ENCODE measurements at regions not wholly inside any gene's neighbourhood (a gene's known extent, or its start where the extent isn't known, plus 50 kb on each side); places are given as distances from the start of the nearest gene placed in this dataset.

DNA sequence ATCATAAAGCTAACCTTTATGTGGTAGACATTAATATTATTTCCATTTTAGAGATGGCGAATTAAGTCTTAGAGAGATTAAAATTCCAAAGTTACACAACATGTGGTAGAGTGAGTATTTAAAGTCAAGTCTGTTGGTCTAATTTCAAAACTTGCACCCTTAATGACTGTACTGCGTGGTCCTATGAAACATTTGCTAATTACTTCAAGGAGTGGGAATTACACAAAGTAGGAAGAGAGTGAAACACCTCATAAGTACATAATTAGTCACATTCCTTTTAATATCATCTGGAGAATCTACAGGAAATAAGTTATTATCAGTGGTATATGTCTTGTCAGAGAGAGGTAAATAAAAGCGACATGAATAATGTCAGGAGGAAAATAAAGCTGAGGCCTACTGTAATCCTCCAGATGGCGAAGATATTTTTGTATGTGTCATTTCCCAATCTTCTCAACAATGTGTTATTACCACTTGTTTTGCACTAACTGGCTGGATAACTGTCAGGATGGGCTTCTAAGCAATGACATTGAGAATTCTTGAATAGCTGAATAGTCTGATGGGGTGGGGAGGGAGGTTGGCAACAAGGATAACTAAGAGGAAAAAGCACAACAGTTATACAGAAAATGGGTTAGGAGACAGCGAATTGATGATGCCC is 95.5 kb downstream of the TNFSF18 start:
- DNase-seq, result no peak

DNA sequence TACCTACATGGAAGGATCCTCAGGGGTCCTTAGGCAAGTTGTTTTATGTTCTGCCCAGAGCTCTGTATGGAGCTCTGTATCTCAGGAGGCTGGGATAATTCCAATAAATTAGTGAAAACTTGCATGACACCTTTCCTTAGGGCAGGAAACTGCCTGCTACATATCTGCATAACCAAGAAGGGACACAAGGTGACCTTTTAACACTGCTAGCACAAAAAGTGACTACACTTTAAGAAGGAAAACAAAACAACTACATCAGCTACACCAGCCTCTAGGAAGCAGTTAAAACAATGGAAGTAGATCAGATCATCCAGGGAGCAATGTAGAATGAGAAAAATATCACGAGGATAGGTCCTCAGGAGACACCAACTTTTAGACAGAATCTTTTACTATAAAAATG is 93.9 kb downstream of the TNFSF18 start:
- DNase-seq, result no peak

DNA sequence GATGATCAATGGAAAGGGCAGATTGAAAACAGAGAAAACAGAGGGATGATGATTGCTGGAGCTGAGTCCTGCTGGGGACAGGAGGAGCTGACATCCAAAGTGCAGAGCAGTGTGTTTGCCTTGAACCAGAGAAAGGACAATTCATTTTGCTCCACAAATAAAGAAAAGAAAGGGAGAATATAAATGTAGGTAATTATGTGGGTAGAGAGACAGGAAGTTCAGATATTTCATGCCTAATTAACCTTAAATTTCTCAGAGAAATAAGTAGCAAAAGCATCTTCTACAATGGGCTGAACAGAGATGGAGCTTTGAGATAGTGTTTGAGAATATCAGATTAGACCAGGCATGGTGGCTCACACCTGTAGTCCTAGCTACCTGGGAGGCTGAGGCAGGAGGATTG is 93.2 kb downstream of the TNFSF18 start:
- DNase-seq, result no peak

DNA sequence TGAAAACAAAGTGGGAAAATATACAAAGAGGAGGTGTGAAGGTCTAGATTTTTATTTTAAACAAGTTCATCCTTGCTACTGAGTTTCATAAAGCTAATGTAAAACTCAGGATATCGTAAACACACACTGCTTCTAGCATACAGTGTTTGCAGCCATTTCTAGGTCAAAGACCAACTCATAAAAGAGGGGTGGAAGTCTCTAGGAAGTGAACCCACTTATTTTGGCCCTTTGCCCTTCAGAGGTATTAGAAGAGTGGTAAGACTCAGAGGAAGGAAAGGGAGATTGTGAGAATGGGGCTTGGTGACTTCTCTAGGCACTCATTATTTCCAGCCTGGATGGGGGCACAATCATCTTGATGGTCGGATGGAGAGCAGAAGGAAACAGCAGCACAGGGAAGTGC is 91.2 kb downstream of the TNFSF18 start:
- DNase-seq, result no peak

DNA sequence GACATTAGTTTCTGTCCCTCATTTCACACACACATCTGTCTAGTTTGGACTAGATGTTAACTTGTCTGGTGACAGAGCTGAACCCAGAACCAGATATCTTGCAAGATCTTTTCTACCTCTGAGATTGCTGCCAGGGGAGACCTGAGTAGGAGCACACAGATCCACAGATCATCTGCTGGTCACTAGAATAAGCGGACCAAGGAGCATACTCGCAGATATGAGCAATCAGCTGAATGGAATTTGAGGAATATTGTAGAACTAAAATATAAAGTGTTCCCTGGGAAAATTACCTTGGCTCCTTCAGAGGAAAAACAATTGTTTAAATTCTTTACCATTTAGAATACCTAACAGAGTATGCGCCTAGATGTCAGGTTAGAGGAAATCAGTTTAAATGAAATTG is 90.7 kb downstream of the TNFSF18 start:
- DNase-seq, result no peak

DNA sequence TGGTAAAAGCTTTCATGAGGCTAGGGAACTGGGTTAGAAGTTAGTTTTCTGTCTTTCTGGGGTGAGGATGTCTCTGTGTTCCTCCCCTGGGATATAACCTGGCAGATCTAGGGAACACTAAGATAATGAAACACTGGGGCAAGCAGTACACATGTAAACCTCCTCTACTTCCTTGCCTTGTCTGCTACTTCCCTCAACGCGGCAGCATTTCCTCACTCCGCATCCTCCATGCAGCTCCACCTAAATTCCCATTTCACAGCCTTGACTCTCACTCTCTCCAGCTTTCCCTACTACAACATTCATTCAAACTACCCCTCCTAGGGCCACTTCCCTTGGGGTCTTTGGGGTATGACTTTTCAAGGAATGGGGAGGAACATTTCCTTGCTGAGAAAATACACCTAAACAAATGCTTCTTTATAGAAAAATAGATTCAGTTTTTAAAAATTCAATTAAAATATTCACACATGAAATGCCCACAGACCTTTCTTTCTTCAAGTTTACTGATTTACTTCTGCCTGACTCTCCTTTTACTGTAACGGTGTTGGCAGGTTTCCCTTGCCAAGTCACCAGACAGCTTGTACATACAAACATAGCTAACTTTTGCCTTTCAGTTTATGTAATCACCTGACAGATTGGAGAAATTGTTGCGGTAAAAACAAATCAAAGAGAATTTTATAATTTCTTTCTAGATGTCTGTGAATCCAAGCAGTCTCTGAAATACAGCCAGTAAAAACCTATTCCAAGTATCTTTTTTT is 90.1 kb downstream of the TNFSF18 start:
- no peak for DNase-seq

DNA sequence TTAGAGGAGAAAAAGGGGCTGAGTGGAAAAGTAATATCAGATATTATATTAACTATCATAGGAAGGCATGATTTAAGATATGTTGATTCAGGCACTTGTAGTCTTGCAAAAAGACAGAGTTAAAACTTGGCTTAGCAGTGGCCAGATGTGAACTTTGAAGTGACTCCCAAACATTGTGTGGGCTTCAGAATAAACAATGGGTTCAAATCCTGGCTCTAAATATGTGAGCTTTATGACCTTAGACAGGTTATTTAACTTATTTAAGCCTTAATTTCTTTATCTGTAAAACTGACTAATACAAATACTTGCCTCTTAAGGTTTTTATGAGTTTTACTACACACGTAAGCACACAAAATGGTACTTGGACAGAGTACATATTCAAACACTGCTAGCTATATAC is 85.9 kb downstream of the TNFSF18 start:
- DNase-seq, result no peak

DNA sequence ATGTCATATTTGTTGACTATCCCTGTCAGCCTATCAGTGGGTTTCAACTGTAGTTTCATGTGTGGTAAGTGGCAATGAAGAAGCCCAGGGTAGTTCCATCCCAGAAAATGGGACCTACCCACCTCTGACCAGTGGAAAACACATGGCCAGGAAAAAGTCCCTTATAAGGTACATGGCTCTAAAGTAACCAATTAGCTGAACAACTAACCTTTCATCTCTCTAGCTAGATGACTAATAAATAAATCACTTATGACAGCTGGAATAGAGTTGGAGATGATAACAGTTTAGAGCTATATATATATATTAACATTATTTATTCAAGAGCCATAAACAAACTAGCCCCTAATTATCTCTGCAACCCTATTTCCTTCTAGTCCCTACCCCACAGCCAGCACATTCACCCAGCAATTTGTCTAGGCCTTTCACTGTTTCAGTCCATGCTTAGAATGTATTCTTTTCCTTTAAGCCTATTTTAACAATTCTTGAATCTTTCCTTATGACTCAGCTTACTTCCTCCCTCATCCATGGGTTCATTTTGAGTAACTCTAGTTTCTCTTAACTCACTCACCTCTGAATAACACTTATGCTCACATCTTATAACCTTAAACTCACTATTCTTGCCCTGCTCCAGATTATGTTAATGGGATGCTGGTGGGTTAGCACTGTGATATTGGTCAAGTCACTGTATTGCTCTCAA is 83.7 kb downstream of the TNFSF18 start:
- DNase-seq, result no peak

DNA sequence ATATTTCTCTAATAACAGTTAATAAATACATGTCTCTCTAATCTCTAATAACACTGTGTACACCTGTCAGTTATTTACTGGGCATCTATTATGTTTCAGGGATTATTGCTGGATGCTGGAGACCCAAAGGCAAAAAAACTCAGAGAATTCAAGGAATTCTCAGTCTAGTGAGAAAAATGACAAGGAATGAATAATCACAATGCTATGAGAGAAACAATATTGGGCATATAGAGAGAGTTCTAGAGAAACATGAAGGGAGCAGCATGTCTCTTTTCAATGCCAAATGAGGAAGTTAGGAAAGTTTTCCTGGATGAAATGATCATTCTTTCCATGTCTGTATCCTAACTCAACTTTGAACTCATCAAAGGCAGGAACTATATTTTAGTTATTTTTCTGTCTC is 82.8 kb downstream of the TNFSF18 start:
- no peak for DNase-seq

DNA sequence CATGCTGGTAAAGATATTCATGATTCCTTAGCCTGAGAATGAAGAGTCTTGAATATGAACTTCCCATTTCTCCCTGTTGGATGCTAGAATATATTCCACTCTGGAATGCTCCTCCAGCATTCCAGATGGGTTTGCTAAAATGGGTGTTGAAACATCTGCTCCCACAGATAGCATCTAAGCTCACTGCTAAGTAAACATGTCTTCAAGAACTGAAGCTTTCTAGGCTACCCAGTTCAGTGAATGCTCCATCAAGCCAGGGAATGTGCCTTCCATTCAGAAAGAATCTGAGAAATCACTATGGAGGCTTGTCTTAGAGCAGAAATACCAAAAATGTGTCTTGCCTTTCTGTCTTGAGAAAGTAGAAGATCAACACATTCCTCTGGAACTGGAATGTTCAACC is 81.1 kb downstream of the TNFSF18 start:
- no peak for DNase-seq

DNA sequence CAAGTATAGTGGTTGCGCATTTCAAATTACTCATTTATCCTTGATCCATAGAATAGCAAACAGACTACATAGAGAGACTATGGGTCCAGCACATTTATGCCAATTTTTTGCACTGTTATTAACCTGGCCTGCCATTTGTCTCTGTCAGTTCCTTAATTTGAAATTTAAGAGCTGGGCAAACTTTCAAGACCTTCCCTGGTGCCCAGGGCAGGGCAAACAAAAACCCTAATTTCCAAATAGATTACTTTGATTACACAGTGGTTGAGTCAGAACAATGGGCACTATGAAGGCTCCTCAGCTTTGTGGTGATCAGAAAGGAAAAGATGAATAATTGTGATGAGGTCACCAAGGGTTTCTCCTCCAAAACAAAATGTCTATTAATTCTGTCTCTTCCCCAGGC is 80.6 kb downstream of the TNFSF18 start:
- no peak for DNase-seq

DNA sequence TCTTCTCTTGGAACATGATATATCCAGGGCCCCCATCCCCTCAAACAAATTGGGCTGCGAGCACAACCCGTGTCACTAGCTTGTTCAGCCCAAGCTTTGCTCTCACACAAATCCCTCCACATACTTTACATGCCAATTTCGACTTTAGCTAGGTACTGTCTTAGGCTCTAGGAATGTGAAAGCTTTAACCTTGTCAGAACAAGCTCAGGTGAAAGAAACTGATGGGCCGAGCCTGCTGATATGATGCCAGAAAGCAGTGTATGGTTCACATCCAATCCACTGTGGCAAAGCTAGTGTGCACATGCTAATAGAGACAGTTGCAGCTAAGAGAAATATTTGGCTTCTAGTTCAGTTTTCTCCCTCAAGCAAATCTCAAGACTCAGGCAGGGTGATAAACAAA is 79.5 kb downstream of the TNFSF18 start:
- DNase-seq, result no peak

DNA sequence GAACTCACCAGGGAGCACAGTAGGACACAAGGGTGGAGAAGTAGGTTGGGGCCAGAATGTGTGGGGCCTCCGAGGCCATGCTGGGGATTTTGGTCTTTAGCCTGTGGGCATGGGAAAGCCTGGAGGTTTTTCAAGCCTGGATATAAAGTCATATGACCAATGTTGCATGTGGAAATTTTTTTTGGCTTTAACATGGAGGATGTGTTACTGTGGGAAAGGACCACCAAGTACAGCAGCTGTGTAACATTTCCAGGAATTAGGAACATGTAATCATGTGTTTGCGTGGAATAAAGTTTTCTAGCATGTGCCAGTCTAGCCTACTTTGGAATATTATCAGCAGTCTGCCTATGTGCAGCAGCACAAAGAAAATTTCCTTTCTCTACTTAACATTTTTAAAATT is 78.5 kb downstream of the TNFSF18 start:
- no peak for DNase-seq

DNA sequence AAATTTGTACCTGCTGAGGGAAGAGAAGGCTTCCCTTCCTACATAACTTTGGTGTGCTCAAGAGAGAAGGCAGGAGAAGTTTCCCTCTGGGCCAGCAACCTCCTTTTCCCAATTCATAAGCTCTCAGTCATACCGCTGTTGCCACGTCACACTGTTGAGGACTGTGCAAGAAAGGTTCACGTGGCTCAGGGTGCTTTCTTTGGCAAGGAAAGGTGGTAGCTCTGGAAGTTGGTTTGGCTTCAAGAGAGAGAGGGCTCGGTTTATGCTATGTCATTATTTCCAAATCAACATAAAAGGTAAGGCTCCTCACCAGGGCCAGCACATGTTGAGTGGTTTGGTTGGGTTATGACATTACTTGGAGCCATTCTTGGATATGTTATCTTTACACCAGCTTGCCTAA is 77.3 kb downstream of the TNFSF18 start:
- DNase-seq, result no peak

DNA sequence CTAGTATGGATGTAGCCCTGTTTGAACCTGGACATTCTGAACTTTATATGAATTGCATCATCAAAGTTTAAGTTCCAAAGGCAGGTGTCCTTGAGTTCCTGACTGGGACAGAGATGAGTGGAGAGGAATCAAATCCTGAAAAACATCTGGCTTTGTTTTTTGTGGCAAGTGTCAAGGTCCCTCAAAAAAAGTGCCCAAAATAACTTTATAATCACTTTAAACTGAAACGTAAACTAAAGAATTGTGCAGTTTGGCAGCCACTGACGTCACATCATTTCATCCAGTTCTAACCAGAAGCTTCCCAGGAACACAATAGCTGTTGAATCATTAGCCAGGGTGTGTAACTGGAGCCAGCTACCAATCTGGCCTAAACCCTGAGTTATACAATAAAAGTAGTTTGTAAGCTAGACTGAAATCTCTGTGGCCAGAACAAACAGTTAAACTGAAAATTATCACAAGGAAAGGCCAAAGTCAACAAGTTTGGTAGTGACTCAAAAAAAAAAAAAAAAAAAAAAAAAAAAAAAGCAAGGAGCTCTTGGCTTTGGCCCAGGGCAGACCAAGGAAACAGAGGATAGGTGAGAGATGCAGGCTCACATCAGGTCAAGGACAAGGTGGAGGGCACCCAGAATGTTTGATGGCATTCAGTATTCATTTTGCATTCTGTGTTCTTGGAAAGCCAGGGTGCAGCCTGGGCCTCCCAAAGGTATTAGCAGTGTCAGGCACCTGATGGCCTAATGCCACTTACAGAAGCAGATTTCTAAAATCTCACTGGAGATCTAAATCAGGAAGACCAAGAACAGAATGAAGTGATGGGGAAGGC is 74.3 kb downstream of the TNFSF18 start:
- peak; percentile 9 for DNase-seq

DNA sequence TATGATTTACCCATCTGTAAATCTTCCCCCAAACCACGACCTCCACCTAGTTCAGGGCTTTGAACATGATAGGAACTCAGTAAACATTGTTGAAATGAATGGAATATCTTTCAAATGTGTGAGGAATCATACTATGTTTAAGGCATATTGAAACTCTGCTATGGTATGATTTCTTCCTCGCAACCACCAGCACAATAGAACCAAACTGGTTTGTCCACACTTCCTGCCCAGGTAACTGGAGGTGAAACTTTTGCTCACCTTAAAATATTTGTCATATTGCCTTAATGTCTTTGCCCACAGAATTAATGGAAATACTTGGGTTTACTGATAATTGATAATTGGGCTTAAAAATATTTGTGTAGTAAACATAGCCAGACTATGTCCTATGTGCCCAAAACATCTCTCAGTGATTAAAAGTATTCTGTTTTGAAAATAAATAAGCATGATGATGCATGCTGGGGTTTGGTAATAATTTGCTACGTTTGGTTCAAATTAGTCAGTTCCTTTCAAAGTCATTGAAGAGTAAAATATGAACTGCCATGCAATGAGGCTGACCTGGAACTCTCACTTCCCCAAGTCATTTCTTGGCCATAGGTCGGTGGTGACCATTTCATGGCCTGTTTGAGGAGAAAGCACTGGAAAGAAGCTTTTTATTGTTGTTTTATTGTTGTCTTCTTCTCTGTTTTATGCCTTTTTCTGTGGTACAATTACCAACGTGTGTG is 73.3 kb downstream of the TNFSF18 start:
- no peak for DNase-seq

DNA sequence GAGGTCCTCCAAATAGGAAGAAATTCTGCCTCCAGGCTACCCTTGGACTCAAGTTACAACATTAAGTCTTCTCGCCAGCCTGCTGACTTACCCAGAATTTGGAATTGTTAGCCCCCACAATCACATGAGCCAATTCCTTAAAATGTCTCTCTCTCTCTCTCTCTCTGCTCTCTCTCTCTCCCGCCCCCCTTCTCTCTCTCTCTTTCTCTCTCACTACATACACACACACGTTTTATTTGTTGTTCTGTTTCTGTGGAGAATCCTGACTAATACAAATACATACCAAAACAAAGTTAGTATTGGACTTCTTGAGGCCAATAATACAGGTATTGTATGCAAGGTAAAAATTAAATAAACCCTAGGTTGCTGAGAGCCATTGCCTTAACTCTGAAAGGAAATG is 72.1 kb downstream of the TNFSF18 start:
- no peak for DNase-seq

DNA sequence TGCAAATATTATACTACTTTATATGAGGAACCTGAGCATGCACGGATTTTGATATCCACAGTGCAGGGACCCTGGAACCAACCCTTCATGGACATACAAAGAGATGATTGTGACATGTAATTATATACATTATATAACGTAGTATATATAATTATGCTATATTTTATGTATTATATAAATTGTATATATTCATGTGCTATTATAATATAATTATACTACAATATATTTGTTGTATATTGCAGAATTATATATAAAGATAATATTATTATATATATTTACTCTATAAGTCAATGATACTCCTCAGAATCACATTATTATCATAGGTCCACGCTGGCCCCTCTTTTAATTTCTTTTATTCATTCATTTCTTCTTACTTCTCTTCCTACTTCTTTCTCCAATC is 70.9 kb downstream of the TNFSF18 start:
- DNase-seq, result no peak

DNA sequence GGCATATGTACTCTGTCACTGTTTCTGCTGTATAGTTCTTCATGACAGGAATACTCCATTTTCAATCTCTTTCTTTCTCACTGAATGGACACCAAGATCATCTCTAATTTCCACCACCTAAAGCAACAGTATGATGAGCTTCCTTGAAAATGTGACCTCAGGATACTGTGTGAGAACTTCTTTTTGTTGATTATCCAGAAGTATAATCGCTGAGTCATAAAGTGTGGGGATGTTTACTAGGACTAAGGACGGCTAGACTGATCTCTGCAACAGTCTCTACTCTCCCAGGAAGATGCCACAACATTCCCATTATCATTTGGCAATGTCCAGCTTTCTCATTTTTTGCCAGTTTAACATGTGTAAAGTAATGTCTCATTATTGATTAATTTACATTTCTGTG is 70.3 kb downstream of the TNFSF18 start:
- DNase-seq, result no peak

DNA sequence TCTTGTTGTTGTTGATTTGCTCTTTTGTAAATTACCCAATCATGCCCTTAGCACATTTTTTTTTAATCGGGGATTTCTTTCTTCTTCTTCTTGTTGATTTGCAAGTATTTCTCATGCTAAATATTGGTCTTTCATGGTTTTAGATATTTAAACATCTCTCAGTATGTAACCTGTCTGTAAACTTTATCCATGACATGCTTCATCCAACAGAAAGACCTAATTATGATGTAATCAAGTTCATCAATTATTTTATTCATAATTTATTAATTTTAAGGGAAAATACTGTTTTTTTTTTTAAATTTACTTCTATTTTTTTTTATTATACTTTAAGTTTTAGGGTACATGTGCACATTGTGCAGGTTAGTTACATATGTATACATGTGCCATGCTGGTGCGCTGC is 69.8 kb downstream of the TNFSF18 start:
- no peak for DNase-seq
